Lower leg skin (tissue), 3 donors: ENCODE measurements at regions not wholly inside any gene's neighbourhood (a gene's known extent, or its start where the extent isn't known, plus 50 kb on each side); places are given as distances from the start of the nearest gene placed in this dataset.

Experiments
- CTCF ChIP-seq, 3 donors: fragments of 450-650 bp; IDR thresholded peaks; one replicate each; pipeline ENCODE4 v1.5.1; 2016; ENCODE audit warnings: antibody characterized with exemption in 3 of 3, mild to moderate bottlenecking in 3 of 3, moderate library complexity in 2 of 3
- POLR2A ChIP-seq, 2 donors: fragments of 450-650 bp; IDR thresholded peaks; one replicate each; pipeline ENCODE4 v1.6.1; 2016 to 2017; ENCODE audit warnings: antibody characterized with exemption in 2 of 2, mild to moderate bottlenecking in 1 of 2, moderate library complexity in 1 of 2

GRCh38 chr7:121449329-121449728 is 53.2 kb upstream of the FAM3C start:
- TF ChIP-seq CTCF (IDR thresholded peaks at IDR 0.05) (no peak), POLR2A (IDR thresholded peaks at IDR 0.05) (no peak)
